IPS-NIHi7 (cell line): ENCODE measurements at regions not wholly inside any gene's neighbourhood (a gene's known extent, or its start where the extent isn't known, plus 50 kb on each side); places are given as distances from the start of the nearest gene placed in this dataset.

Source experiments
- DNase-seq: peaks from one replicate; pipeline ENCODE4 v3.0.0; 2012; ENCODE audit warnings: mixed read lengths; ENCODE audit errors: extremely low spot score

DNA sequence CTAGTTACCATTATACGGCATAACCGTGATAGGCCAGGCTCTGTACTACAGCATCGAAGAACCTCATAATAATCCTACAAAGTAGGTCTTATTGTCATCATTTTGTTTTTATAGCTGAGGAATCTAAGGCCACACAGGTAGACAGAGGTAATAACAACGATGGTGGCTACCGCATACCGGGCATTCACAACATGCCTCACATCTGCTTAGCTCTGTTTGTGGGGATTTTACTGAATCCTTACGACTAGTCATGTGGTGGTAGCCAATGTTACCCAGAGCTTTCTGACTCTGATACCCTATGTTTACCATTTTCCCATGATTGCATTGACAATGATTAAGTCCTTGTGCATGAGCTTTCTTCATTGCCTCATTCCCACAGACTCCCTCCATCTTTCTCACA is 269.4 kb downstream of the TCF7L2 start:
- no peak for DNase-seq

DNA sequence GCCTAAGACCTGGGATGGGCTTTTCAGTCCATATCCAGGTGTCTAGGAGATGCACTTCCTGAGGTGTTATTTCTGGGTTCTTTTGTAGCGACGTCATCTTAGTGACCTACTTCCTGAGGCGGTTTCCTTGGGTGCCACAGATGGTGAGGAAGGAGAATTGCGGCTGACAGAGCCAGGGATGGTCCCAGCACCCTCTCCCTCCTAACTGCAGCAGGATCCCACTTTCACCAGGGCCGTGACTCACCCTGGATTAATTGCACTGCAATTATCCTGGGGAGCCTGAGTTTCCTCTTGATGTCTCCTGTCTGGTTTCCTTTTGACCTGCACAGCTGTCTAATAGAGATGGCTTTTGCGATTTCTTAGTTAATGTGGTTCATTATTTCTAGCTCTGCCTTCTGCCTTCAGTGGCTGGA is 271.7 kb downstream of the TCF7L2 start:
- peak; percentile 48 for DNase-seq

DNA sequence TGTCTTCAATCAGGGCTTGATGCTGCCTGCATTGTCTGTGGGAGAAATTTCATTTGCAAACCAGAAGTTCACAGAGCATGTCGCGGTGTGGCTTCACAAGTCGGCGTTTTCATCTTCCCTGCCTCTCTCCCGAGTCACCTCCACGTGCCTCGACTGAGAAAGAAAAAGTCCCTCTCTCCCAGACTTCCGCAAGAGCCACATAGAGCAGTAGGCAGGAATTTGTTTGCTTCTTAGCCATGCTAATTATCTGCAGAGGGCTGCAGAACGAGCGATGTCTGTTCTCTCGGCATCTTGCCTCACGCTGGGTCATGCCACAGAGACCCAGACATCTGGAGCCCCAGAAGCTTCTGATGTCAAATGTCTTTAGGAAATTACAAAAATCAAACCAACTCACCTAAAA is 272.2 kb downstream of the TCF7L2 start:
- DNase-seq, result no peak

DNA sequence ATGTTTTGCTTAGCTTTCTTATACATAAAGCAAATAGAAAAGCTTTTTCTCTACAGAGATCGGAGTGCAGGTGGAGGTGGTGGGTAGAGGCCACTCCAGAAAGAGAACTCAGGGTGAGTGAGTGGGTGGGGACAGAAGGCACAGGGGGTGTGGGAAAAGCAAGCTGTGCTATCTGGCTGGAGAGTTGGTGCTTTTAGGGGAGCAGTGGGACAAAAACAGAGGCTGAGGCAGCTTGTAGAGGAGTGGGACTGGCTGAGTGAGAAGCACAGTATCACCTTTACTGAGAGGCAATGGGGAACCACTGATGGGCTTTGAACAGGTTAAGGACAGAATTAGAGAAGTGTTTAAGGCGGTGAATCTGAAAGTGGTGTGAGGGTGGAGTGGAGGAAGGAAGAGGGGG is 275.3 kb downstream of the TCF7L2 start:
- no peak for DNase-seq

DNA sequence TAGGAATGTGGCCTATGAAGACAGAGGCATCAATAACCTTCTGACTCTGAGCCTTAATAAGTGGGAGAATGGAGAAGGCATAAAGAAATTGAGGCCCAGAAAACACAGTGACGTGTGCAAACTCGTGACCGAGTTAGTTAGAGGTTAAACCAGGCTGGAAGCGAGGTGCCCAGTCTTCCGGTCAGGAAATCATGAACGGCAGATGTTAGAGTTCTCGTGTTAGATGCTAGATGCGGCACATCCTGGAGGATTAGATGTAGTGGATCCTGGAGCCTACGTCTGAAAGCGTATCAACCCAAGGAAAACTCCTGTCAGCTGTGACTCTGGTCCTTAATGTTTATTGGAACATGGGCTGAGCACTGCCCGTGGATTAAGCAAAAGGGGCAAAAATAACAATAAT is 275.9 kb downstream of the TCF7L2 start:
- peak; percentile 3 for DNase-seq

DNA sequence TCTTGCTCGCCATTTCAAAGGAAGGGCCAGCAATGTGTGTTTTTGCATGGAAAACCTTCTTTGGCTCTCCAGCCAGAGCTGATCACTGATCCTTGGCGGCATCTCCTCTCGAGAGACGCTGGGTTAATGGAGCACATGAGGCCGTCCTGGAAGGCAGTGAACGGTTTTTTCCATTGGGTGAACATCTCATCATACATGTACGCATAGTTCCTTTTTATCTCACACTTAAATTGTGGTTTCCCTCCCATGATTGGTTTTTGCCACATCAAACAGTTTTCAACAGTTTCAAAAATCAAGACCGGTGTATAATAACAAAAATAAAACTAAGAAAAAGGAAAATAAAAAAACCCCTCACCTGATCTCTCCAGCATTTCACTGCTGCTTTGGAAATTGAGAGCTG is 276.4 kb downstream of the TCF7L2 start:
- DNase-seq, result no peak

DNA sequence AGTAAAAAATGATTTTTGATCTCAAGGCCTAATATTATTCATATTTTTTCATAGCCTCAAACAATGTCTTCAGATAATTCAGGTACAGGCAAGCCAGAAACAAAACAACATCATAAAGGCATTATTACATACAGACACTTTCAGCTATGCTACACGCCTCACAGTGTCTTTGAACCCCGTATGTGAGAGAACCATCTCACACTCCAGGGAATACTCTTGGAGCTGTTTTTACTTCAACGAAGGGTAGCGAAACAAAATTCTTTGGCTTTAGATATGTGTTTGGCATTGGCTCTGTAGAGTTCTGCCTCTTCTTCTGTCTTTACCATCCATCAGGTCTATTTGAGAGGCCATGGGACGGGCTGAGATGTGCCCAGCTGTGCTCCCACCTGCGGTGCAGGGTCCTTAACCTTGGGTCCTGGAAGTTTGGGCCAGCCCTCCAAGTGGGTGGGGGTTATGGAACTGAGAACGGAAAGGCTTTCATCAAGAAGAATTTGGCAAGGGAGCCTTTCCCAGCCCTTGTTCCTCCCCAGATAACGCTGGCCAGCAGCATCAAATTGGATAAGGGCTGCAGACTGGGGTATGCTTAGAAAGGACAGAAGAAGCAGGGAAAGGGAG is 276.9 kb downstream of the TCF7L2 start:
- DNase-seq, result peak; percentile 6

DNA sequence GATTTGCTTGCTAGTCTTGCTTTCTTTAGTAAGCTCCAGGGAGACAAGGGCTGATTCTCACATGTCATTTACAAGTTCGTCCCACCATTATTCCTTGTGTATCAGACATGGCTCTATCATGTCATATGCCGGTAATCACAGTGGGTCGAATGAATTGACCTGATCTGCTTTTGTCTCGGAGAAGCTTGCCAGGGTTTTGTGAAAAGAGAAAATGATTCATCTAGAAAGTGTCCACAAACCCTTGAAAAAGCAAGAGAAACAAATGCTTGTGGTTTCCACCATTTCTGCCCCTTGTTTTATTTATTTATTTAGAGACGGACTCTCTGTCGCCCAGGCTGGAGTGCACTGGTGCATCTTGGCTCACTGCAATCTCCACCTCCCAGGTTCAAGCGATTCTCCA is 278.5 kb downstream of the TCF7L2 start:
- peak; percentile 1 for DNase-seq

DNA sequence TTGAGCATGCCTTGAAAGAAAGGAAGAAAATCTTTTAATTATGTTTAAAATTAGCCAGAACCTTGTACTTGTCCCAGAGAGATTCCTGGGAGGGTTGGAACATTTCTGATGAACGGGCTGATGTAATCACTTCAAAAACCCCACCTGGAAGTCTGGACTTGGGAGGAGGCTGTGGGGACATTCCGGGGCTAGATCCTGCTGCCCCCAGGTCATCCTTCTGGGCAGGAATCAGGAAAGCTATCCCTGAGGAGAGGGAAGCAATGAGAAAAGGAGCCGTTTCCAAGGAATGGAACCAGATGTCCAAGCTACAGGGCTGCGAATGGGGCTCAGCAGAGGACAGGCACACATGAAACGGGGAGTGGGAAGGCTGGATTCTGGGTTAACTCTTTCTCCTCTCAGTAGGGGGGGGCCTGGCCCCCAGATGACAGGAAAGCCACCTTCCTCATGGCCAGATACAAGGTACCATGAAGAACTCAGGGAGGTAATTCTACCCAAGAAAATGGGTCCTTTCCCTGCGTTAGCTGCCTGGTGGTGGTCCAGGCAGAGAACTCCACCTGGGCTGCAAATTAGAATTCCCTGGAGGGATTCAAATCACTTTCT is 280.1 kb downstream of the TCF7L2 start:
- no peak for DNase-seq

DNA sequence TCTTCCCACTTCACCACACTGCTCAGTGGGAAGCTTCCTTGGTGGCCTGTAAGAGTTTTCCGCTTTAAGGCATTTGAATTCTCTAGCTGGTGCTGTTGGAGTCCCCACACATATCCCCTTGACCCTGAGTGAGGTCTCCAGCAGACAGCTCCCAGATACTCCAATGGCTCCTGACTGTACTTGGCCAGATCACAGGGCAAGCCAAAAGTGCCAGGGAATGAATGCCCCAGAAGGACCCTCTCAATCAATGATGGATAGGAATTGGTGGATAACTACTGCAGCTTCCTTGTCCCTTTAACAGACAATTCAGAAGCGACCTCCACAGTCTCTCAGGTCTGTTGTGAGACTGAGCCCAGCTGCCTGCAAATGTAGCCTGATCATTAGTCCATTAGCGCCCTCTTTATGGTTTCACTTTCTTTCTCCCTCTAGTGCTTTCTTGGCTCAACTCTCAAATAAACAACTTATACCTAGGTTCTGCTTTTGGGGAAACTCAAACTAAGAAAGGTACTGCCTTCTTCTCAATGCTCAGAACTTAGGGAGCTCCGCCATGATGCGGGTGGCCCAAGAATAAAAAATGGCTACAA is 283.0 kb downstream of the TCF7L2 start:
- peak; percentile 45 for DNase-seq

DNA sequence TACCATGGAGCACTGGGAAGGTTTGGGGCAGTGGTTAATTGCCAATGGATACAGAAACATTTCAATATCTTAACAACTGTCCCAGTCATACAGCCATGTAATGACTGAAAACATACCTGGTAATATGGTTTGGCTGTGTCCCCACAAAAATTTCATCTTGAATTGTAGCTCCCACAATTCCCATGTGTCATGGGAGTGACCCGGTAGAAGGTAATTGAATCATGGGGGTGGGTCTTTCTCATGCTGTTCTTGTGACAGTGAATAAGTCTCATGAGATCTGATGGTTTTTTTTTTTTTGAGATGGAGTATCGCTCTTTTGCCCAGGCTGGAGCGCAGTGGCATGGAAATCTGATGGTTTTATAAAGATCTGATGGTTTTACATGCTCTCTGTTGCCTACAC is 284.4 kb downstream of the TCF7L2 start:
- DNase-seq, result no peak

DNA sequence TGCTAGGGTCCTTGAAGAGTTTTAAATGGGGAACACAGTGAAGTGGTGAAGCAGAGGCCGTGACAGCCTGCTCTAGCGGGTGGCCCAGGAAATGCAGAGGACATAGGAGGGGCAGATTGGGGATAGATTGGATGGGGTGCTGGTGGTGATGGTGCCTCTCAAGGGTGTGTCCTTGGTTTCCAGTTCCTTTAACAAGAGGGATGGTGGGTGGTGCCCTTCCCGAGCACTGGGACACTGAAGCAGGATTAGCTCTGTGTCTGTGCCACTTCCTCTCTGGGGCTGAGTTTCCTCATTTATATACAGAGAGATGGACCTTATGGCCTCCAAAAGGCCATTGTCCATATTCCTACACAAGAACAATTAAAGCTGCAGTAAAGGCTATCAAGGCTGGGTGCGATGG is 285.5 kb downstream of the TCF7L2 start:
- DNase-seq, result no peak

DNA sequence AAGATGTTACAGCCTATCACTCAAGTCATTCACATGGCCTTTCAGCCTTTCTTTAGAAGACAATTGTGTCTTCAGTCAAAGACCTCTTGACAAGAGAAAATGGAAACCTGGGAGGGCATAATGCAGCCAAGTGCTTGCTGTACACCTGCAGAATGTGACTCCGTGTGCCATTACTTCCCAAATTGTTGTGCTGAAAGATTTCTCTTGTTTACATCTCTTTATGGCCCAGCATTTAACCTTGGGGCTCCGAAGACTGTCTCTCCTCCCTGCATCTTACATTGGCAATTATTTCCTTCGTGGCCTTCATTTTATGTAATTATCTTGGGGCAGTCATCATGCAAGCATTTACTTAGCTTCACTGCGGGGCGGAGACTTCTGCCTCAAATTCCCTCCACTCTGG is 287.0 kb downstream of the TCF7L2 start:
- DNase-seq, result no peak

DNA sequence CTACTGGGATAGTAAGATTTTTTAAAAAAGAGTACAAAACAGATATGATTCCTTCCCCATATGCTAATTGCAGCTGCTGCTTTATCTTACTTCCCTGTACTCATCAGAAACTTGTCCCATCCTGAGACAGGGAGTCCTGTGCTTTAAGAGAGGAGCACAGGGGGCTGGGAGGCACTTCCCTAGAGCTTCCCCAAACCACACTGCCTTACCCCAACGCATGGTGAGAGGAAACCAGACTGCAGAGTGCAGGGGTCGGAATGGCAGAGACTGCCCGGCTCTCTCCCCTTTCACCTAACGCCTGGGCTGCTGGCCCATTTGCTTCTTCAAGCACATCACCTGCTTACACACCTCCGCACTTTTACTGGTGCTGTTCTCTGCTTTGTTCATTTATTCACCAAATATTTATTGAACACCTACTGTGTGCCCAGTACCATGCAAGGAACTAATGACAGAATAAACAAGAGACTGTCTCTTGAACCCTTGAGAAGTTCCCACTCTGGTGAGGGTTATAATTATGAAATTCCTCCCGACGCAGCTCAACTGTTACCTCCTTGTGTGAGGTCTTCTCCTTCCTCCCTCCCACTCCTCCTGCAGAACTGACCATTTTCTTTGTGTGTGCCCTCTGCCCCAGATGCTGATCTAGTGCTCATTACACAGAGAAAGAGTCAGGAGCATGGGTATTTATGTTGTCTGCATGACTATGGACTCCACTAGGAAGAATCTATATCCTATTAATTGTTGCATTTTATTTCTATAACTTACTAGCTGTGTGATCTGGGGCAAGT is 289.7 kb downstream of the TCF7L2 start:
- no peak for DNase-seq

DNA sequence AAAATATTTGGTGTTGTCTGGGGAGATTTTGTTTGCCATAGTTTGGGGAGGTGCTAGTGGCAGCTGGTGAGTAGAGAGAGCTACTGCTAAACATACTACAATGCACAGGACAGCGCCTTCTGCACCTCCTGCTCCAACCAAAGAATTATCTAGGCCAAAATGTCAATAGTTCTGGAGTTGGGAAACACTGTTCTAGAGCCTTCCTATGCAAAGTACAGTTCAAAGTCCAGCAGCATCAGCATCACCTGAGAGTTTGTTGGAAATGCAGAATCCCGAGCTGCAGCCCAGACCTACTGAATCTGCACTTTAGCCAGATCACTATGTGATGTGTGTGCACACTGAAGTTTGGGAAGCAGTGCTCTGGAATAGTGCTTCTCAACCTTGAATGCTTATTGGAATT is 290.7 kb downstream of the TCF7L2 start:
- no peak for DNase-seq

DNA sequence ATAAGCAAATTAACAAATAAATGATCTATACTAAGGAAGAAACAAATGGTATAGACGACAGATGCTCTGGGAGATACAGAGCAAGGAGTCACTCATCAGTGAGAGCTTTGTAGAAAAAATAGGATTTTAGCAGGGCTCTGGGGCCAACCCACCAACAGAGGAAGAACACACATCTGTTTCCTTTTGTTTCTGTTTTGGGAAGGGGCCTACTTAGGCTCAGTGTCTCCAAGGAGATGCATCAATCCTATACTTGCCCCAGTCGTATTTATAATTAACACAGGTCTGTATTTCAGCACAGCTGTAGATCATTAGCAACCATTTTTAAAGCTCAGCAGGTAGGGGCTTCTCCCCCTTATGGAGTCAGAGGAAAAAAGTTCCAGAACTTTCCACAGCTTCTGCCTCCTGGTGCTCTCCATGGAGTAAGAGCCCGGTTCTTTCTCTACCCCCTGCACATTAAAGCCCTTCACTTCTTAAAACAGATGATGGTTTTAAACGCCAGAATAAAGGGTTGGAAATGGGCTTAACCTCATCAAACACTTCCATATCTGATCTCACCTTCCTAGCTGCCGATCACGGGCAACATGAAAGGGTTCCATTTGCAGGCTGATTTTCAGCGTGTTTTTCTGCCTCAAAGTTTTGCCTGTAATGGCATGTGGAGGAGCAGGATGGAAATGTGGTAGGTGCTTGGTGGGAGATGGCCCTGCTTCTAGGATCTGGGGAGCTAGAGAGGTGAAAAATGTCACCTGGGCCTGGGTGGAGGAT is 291.7 kb downstream of the TCF7L2 start:
- no peak for DNase-seq

DNA sequence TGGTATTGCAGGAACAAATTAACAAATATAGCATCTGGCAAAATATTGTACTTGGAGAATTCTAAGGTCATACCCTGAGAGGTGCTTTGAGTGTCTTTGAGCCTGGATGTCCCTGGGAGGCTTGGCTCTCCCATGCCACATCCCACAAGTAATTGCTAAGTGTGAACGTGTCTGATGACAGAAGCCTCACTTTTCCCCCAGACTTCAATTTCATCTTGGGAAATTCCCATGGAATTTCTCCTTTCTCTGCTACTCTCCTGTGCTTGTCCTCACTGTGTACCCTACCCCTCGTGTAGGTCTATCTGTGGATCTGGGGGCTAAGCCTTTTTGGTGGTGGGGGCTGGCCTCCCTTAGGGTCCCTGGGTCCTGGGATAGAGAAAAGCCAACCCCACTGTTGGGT is 293.3 kb downstream of the TCF7L2 start:
- DNase-seq, result no peak

DNA sequence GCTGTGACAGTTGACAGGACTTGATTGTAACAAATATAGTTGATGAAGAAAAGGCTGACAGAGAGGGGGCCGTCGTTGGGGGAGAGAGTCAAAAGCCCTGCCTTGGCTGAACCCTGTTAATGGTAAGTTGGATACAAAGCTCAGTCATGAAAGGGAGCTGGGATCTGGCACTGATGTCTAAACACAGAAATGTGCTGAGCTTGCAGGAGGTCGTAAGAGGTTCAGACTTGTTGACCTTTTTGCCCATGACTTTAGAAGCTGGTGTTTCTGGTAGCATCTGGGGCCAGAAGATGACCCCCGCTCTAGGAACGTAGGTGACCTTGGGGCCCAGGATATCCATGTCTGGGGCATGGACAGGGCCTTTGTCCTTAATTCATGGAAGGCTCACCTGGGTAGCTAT is 294.7 kb downstream of the TCF7L2 start:
- DNase-seq, result no peak

DNA sequence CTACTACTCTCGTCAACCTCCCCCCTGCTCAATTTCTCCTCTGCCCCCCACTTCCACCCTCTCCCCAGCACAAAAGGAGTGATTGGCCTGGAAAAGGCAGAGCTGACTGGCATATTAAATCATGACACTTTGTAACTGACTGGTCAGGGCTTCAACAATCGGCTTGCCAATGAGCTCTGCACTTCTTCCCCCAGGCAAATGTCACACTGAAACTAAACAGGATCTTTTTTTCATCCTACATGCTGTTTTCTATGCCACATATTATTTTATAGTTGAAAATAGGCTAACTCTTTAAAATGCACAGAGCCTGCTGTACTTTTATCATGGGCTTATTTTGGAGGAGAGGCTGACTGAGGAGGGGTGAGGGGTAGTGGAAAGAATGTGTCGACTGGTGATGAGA is 295.2 kb downstream of the TCF7L2 start:
- DNase-seq, result no peak

DNA sequence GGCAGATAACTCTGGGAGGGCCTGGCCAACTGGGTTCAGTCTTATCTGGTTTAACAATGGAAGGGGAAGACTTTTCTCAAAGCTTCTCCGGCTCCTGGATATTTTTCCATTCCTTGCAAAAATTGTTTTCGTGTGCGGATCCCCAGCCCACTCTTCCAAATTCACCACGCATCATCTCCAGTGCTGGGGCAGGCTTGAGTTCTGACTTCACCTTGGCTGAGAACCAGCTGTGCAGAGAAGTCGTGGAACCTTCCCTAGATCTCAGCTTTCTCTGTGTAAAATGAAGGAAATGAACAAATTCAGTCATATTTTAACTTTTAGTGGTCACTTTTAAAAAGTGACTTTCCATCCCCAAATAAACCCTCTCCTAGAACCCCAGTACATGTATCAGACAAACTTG is 297.0 kb downstream of the TCF7L2 start:
- no peak for DNase-seq

DNA sequence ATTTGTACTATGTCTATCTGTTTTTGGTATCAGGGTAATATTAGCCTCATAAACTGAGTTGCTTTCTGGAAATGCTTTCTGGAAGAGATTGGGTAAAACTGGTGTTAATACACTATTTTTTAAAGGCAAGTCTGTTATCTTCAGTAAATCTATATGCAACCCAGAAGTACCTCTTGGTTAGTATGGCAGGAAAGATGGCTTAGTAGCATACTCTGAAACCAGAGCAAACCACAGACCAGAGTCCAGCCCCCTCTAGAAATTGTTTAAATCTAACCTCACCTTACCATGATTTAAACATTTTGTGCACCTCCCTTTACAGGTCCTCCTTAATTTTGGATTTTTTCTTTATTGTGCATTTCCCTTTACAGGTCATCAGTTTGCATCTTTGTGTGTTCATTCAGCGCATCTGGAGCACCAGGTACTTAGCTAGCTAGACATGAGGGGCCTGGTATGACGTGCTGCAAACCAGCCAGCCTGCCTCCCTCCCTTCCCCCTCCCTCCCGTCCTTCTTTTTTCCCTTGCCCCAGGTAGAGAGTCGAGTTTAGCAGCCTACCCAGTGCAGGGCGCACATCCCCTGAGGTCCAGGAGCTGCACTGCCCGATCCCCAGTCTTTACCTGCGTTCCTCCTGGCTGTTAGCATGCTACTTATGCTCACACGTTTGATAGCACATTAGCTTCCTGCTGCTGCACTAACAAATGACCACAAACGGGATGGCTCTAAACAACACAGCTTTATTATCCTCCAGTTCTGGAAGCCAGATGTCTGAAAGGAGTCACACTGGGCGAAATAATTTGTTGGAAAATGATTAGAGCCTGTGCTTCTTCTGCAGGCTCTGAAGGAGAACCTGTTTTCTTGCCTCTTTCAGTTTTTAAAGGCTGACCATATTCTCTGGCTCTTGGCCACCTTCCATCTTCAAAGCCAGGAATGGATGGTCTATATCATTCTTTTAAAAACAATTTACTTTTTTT is 299.9 kb upstream of the HABP2 start:
- DNase-seq, result no peak
